Stimulated activated CD8-positive, alpha-beta memory T cell treated with anti-CD3 and anti-CD28 coated beads, Interleukin-4, amount 100 ng/mL, for 48 hours (primary cell): ENCODE measurements at regions not wholly inside any gene's neighbourhood (a gene's known extent, or its start where the extent isn't known, plus 50 kb on each side); places are given as distances from the start of the nearest gene placed in this dataset.

Experiments
- DNase-seq: peaks from one replicate; pipeline ENCODE4 v3.0.0-alpha.2; 2020

GRCh38 chr12:60803147-60803546 is 1207.3 kb downstream of the SLC16A7 start:
- no peak for DNase-seq

DNA sequence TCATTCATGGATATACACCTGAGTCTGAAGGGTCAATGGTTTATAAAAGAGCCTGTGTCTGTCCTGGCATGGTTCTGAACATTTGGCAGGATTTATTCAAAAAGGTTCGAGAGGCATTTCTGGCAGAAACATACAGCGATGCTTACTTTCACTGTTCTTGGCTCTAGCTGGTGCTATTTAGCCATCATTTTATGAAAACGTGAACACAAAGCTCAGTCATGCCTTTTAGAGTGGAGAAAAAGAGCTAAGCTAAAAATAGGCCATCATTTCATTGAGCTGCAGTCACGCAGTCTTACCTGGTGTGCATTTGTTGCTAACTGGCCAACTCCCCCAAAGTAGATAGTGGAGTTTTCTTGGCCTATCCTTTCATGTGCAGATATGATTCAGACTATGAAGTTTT is 1209.5 kb downstream of the SLC16A7 start:
- DNase-seq: no peak

DNA sequence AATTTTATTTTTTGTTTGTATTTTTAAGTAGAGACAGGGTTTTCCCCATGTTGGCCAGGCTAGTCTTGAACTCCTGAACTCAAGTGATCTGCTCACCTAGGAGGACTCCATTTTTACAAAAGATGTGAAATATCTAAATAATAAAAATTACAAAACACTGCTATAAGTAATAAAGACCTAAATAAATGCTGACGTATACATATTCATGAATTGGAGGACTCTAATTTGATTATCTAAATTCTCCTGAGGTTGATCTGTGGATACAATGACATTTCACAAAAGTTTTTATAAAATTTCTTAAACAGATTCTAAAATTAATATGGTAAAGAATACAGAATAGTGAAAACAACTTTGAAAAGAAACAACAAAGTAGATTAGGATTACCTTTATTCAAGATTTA is 1224.0 kb downstream of the SLC16A7 start:
- no peak for DNase-seq

DNA sequence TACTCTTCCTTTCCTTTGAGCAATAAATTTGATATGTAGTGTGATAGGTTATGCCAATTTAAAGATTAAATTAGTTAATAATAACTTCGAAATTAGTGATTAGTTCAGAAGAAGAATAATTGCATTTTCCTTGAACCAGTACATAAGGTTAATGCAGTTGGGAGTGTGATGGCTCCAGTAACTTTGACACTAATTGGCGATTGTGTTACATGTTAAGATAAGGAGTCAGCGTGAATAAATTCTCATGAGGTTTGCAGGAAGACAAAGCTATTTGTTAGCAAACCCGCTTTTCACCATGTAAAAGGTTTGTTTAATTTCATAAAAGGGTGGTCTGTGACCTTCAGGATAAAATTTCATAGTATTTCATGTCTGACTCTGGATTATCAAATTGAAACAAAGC is 1226.8 kb downstream of the SLC16A7 start:
- no peak for DNase-seq

DNA sequence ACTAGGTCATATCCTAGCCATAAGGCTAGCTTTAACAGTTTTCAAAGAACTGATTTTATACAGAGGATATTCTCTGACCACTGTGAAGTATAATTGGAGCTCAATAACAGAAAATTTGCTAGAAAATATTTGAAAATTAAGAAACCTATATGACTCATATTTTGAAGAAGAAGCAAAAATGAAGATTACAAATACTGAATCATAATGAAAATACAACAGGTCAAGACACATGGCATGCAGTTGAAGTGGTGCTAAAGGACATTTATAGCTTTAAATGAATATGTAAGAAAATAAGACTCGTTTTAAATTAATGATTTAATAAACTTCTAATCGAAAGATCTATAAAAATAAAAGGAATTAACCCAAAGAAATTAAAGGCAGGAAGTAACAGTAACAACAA is 1234.6 kb downstream of the SLC16A7 start:
- no peak for DNase-seq

DNA sequence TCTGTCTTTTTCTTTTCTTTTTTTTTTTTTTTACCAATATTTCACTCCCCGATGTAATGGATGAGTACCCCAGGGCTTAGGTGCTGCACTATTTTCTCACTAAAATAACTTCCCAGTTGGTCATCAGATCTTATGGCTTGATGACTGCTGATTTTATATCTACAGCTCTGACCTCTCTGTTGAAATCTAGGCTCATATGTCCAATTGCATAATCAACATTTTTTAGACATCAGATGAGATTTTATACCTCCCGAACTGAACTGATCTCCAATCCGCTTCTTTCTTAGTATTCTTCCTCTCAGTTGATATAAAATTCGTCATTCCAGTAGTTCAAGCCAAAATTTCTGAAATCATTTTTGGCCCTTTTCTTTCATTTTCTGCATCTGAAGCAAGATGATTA is 1236.5 kb downstream of the SLC16A7 start:
- no peak for DNase-seq

- no peak for DNase-seq
Measured at GRCh38 chr12:60834372-60834771, 1238.5 kb downstream of the SLC16A7 start.

DNA sequence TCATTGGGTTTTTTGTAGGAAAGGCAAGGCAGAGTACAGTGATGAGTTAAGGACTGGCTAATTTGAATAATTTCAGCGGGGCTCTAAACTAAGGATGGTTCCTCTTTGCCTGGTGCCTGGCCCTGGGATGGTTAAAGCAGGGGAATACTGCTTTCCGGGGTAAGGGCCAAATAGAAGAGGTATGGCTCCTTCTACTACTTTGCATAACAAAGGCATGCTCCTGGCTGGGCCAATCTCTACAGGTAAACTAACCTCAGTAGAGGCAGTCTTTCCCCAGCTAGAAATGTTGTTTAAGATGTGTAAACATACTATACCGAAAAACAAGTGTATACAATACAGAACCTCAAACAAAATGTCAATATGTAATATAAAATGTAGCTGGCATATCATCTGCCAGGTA is 1239.0 kb downstream of the SLC16A7 start:
- no peak for DNase-seq

GRCh38 chr12:60836651-60837050 is 1240.8 kb downstream of the SLC16A7 start:
- no peak for DNase-seq

- no peak for DNase-seq
Measured at GRCh38 chr12:60842181-60842580, 1246.4 kb downstream of the SLC16A7 start.

DNA sequence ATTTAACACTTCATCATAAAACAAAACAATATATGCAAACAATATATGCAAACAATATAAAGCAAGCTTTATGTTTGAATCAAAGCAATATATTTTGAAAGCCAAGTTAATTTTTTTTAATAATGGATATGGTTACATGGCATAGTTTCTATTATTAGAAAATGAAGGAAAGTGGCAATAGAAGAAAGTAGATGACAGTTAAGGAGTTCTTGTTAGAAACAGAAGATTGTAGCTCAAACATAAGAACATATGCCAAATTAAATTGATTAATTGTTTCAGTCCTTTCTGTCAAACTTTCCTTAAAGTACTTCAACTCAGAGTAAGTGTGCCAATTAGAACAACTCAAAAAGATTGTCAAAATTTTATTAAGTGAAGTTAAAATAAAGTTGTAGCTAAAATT is 1248.3 kb downstream of the SLC16A7 start:
- no peak for DNase-seq

DNA sequence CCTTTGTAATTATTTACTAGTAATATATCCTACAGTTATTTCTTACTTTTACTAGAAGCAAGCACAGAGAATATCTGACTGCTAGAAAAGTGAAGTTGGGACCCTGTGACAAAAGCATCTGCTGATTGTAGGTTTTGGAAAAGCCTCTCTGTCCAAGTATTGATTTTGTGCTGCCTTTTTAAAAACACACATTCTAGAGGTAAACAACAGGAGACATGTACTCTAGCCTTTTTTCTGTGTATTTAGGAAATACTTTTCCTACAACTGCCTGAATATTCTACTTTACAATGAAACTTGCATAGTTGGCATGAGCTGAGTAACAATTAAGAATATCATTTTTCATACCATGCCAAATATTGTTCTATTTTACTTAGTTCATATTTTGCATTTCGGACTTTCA is 1249.0 kb downstream of the SLC16A7 start:
- no peak for DNase-seq

GRCh38 chr12:60845696-60846095 is 1249.9 kb downstream of the SLC16A7 start:
- no peak for DNase-seq

DNA sequence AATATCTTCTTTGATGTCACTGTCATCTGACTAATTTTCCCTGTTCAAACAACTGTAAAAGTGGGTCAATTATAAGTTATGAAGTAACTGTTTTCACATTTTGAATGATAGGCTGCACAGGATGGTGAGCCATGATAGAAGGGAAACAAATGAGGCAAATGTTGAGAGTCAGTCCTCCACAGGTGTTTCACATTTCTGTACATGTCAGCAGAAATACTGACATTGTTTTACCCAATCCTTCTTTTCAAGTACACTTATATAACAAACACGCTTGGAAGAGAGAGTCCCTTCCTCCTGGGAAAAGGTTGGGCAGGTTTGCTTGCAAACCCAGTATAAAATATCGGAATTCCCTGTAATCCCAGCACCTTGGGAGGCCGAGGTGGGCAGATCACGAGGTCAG is 1251.5 kb downstream of the SLC16A7 start:
- DNase-seq: no peak

DNA sequence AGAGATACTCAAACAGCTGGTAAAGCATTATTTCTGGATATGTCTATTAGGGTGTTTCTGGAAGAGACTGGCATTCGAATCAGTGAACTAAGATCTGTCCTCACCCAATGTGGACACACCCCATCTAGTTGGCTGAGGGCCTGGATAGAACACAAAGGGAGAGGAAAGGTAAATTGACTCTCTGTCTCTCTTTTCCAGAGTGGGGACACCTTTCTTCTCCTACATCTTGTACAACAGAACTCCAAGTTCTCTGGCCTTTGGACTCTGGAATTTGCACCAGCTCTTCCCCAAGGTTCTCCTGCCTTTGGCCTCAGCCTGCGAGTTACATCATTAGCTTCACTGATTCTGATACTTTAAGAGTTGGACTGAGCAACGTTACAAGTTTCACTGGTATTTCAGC is 1253.9 kb downstream of the SLC16A7 start:
- DNase-seq: no peak

GRCh38 chr12:60853407-60853806 is 1257.6 kb downstream of the SLC16A7 start:
- no peak for DNase-seq

DNA sequence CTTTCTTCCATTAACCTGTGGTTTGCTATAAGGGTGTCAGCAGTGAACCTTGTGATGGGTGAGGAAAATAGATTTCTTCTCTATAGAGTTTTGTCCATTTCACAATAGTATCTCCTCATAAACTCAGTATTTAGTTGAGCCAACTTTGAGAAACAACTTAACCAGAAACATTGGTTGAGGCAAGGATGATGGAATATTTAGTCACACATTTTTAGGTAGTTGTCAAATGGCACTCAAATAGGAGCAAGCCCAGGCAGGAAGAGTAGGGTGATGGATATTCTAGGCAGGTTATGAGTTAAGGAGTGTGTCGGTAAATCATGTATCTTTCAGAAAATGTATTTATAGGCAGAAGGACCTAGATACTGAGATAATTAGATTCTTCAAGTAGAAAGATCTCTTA is 1267.6 kb downstream of the SLC16A7 start:
- DNase-seq: no peak

DNA sequence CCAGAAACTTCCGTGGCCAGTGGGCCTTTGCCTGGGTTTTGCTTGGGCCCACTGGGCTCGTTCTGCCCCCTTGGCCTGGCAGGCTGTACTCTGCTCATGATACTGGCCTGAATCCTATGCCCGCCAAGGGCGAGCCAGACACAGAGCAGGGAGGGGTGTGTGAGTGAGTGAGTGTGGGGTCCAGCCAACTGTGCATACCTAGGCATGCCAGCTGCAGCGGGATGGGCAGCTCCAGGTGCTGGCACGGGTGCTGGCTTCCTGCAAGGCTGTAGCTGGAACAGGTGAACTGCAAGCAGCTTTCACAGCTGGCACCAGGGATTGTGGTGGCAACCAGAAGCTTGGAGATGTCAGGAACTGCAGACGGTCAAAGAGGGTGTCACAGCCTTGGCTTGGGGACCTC is 1276.4 kb downstream of the SLC16A7 start:
- no peak for DNase-seq

DNA sequence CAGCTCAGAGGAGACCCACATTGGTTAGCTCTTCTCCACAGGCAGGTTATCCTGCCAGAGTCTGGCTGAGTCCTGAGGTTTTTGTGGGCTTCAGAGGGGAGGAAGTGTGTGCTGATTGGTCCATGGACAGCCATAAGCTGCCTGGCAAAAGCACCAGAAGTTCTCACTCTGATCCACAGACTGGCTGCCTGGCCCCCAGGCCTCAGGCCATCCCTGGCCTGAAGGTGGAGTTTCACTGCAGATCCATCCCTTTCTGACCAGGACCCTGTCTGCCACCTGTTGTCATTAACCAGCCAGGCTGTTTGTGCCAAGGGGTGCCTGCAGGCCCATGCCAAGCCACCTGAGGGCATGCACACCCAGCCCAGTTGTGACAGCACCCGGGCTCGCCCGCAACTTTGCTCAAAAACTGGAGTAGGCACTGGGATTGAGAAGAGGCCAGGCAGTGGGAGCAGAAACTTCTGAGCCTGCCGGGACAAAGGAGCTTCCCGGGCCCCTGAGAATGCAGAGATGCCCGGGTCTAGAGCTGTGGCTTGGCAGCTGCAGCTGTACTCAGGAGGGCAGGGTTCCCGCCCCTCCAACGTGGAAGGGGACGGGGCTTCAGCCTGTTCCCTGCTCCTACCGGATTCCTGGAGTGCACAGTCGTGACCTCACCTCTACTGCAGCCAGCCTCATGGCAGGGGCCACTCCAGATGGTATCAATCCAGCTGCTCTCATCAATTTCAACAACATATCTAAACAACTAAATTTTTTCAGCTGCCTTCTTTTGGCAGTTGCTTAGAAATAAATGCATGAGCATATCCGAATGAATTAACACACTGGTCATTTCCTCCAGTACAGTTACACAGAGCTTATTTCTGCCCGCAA is 1277.3 kb downstream of the SLC16A7 start:
- DNase-seq: no peak

GRCh38 chr12:60874091-60874490 is 1278.3 kb downstream of the SLC16A7 start:
- no peak for DNase-seq

DNA sequence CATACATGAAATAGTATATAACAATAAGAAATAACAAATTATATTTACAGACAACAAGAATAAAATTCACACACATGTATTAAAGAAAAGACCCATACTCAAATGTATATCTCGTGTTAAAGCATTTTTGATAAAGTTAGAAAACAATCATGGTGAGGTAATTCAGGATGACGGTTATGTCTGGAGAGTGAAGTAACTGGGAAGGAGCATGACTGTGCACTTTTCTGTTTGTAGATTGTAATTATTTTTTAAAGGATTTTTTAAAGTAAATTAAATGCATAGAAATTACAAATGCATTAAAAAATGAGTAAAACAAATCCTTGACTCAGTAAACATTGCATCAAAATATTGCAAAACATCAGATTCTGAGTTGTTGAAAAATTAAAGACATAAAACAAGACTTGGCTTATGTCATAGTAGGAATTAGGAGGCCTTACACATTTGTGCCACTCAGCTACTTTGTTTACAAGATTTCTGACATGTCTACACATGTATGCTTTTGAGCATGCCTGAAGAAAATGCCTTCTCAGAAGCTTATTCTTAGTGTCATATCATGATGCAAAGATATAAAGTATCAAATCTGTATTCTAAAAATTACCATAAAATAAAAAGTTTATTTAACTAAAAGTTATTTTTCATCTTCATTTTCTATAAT is 1325.1 kb downstream of the SLC16A7 start:
- DNase-seq: no peak

- DNase-seq: no peak
Measured at GRCh38 chr12:60921541-60921940, 1325.7 kb downstream of the SLC16A7 start.

DNA sequence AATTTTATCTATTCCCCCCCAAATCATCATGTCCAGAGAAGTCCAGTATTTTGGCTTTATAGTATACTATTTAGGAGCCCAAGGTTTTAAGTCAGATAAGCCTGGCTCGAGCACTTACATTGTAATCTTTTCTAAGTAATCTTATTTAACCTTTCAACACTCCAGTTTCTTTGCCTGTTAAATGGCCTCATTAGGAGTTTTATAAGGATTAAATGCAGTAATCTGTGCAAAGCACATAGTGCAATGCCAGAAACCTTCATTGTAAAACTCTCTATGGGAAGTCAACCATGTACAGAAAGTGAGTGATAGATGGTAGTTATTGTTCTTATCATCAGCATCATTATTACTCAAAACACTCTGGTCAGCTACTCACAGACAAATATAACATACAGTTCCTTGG is 1330.4 kb downstream of the SLC16A7 start:
- DNase-seq: no peak

DNA sequence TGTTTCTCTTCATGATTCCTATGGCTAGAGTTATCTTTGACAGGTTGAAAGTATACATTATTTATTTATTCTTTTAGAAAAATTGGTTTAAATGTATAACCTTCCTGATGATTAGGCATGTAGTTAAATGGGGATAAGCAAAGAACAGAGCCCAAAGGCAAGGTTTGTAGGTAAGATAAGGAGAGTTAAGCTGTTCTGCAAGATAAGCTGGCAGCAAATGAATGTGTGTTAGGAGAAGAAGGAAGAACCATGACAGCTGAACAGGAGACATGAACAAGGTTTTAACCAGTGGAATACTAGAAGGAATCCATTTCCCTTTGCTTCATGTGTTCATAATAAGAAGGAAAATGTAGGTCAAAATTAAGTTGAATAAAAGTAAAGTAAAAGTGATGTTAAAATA is 1330.1 kb upstream of the USP15 start:
- DNase-seq: no peak
